ENCODE measurements at regions not wholly inside any gene's neighbourhood (a gene's known extent, or its start where the extent isn't known, plus 50 kb on each side); places are given as distances from the start of the nearest gene placed in this dataset.

DNA sequence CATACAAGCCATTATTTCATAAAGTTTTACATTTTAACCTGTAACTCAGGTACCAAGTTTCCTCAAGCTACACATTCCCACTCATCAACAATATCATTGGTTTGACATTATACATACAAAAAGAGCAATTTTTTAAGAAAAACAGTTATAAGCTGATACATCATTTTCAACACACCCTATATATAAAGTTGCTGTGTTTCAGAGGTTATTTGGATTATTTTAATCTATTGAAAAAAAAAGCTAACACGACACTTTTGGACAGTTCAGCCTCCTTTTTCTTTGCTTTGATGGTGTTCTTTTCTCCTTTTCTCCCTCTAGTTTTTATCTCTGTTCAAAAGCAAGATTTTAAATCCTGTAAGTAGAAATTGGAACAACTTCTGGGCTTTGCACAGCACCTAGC lies 175.9 kb upstream of the CREB1 start:
- H3K9ac ChIP-seq (ENCODE audit: low read length), result no peak overlapping the region
- TF ChIP-seq RAD21 (conservative IDR thresholded peaks at IDR 0.05) (no peak), TAF1 (IDR thresholded peaks at IDR 0.05; ENCODE audit: low read depth) (no peak), EZH2 (IDR thresholded peaks at IDR 0.05; ENCODE audit: borderline replicate concordance, insufficient read depth, low read length, poor library complexity, severe bottlenecking) (no peak), REST (IDR thresholded peaks at IDR 0.05; ENCODE audit: borderline replicate concordance) (no peak), EP300 (conservative IDR thresholded peaks at IDR 0.05; ENCODE audit: poor library complexity, severe bottlenecking) (no peak), MXI1 (conservative IDR thresholded peaks at IDR 0.05; ENCODE audit: poor library complexity, severe bottlenecking) (no peak)
- H3F3A ChIP-seq (ENCODE audit: insufficient read depth, low read length, poor library complexity, severe bottlenecking), result no peaks in the 10 kb centered on the region
- H4K20me1 ChIP-seq (ENCODE audit: insufficient read depth), result no peaks in the 10 kb centered on the region
- no peak overlapping the region for H3K27ac ChIP-seq (ENCODE audit: low read length)
- no peaks in the 10 kb centered on the region for H3K79me2 ChIP-seq (replicated peaks; ENCODE audit: insufficient read depth, low read length)
- H3K4me3 ChIP-seq (ENCODE audit: low read length), result no peak overlapping the region
- H2AFZ ChIP-seq (ENCODE audit: low read depth, low read length), result no peak overlapping the region
- H3K9me3 ChIP-seq (ENCODE audit: low read length), result no peaks in the 10 kb centered on the region
- no peaks in the 10 kb centered on the region for H3K36me3 ChIP-seq (ENCODE audit: insufficient read depth, low read length)
- H3K9me2 ChIP-seq (ENCODE audit: insufficient read depth, low read length), result no peaks in the 10 kb centered on the region
- H3K27me3 ChIP-seq (ENCODE audit: insufficient read depth, low read depth, low read length), result no peaks in the 10 kb centered on the region
- H3K4me2 ChIP-seq (ENCODE audit: low read length), result no peak overlapping the region

- H4K20me1 ChIP-seq (ENCODE audit: insufficient read depth), result no peaks in the 10 kb centered on the region
- no peak overlapping the region for H3K4me3 ChIP-seq (ENCODE audit: low read length)
- H3F3A ChIP-seq (ENCODE audit: insufficient read depth, low read length, poor library complexity, severe bottlenecking), result no peaks in the 10 kb centered on the region
- H3K9me2 ChIP-seq (ENCODE audit: insufficient read depth, low read length), result no peaks in the 10 kb centered on the region
- TF ChIP-seq RAD21 (conservative IDR thresholded peaks at IDR 0.05), result no peak
- no peak for TF ChIP-seq SMC3 (conservative IDR thresholded peaks at IDR 0.05; ENCODE audit: poor library complexity)
- TF ChIP-seq, protein P1, sequence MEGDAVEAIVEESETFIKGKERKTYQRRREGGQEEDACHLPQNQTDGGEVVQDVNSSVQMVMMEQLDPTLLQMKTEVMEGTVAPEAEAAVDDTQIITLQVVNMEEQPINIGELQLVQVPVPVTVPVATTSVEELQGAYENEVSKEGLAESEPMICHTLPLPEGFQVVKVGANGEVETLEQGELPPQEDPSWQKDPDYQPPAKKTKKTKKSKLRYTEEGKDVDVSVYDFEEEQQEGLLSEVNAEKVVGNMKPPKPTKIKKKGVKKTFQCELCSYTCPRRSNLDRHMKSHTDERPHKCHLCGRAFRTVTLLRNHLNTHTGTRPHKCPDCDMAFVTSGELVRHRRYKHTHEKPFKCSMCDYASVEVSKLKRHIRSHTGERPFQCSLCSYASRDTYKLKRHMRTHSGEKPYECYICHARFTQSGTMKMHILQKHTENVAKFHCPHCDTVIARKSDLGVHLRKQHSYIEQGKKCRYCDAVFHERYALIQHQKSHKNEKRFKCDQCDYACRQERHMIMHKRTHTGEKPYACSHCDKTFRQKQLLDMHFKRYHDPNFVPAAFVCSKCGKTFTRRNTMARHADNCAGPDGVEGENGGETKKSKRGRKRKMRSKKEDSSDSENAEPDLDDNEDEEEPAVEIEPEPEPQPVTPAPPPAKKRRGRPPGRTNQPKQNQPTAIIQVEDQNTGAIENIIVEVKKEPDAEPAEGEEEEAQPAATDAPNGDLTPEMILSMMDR (IDR thresholded peaks at IDR 0.05; ENCODE audit: poor library complexity, severe bottlenecking), result no peak
- no peak for TF ChIP-seq POLR2AphosphoS5 (IDR thresholded peaks at IDR 0.05)
- TF ChIP-seq REST (IDR thresholded peaks at IDR 0.05; ENCODE audit: borderline replicate concordance), result no peak
- TF ChIP-seq MXI1 (conservative IDR thresholded peaks at IDR 0.05; ENCODE audit: poor library complexity, severe bottlenecking), result no peak
- no peak for TF ChIP-seq EZH2 (IDR thresholded peaks at IDR 0.05; ENCODE audit: borderline replicate concordance, insufficient read depth, low read length, poor library complexity, severe bottlenecking)
- no peak for TF ChIP-seq EP300 (conservative IDR thresholded peaks at IDR 0.05; ENCODE audit: poor library complexity, severe bottlenecking)
- no peaks in the 10 kb centered on the region for H3K27me3 ChIP-seq (ENCODE audit: insufficient read depth, low read depth, low read length)
- no peak overlapping the region for H2AFZ ChIP-seq (ENCODE audit: low read depth, low read length)
- H3K9ac ChIP-seq (ENCODE audit: low read length), result no peak overlapping the region
- no peaks in the 10 kb centered on the region for H3K9me3 ChIP-seq (ENCODE audit: low read length)
- H3K4me2 ChIP-seq (ENCODE audit: low read length), result no peak overlapping the region
- no peak overlapping the region for H3K27ac ChIP-seq (ENCODE audit: low read length)
- no peaks in the 10 kb centered on the region for H3K36me3 ChIP-seq (ENCODE audit: insufficient read depth, low read length)
- no peaks in the 10 kb centered on the region for H3K79me2 ChIP-seq (replicated peaks; ENCODE audit: insufficient read depth, low read length)
Measured at GRCh38 chr2:207354462-207354861, 175.3 kb upstream of the CREB1 start.
